Keratinocyte (primary cell): ENCODE measurements at regions not wholly inside any gene's neighbourhood (a gene's known extent, or its start where the extent isn't known, plus 50 kb on each side); places are given as distances from the start of the nearest gene placed in this dataset.

ENCODE experiments used
- DNase-seq: peaks from one replicate; pipeline ENCODE4 v3.0.0-alpha.2; 2011; ENCODE audit warnings: low read depth, missing footprints, low spot score
- FAIRE-seq: peaks from 2 replicates; lab custom pipeline; 2011; peaks lifted over from hg19 to GRCh38; lab: Jason Lieb, UNC
- H2AFZ ChIP-seq: 2 replicates; pipeline ENCODE4 v1.6.0; 2012; ENCODE audit warnings: low read length, control low read depth, inconsistent platforms; ENCODE audit not compliant: control insufficient read depth
- H3K27ac ChIP-seq: 2 replicates; pipeline ENCODE4 v1.5.1; 2011; ENCODE audit warnings: low read length; ENCODE audit not compliant: control insufficient read depth, insufficient read depth
- H3K27me3 ChIP-seq: 3 replicates; pipeline ENCODE4 v1.6.0; 2011; ENCODE audit warnings: low read length; ENCODE audit not compliant: control insufficient read depth, insufficient read depth; ENCODE audit errors: extremely low read depth
- H3K36me3 ChIP-seq, 2 experiments: 2 replicates in 1 of 2; 3 replicates in 1 of 2; pipeline ENCODE4 v1.5.1; 2011; ENCODE audit warnings: low read length in 2 of 2, mild to moderate bottlenecking in 1 of 2; ENCODE audit not compliant: control insufficient read depth in 2 of 2, insufficient read depth in 2 of 2; ENCODE audit errors: extremely low read depth in 1 of 2
- H3K4me1 ChIP-seq: 3 replicates; pipeline ENCODE4 v1.5.1; 2011; ENCODE audit warnings: low read length; ENCODE audit not compliant: control insufficient read depth, insufficient read depth; ENCODE audit errors: extremely low read depth
- H3K4me2 ChIP-seq: 3 replicates; pipeline ENCODE4 v1.6.0; 2011; ENCODE audit warnings: low read depth, low read length; ENCODE audit not compliant: control insufficient read depth, insufficient read depth; ENCODE audit errors: extremely low read depth
- H3K4me3 ChIP-seq, 3 experiments: fragments of 200-600 bp in 1 of 3; sonication (generic) in 1 of 3; 2 replicates in 2 of 3; 3 replicates in 1 of 3; pipeline ENCODE4 v1.5.1; 2011 to 2016; ENCODE audit warnings: low read length in 3 of 3, mild to moderate bottlenecking in 3 of 3, control low read depth in 2 of 3, inconsistent platforms in 1 of 3, low read depth in 1 of 3, mixed read lengths in 1 of 3, mixed run types in 1 of 3, moderate library complexity in 1 of 3; ENCODE audit not compliant: control insufficient read depth in 2 of 3, insufficient read depth in 2 of 3; ENCODE audit errors: extremely low read depth in 1 of 3
- H3K79me2 ChIP-seq: 2 replicates; pipeline ENCODE4 v1.6.0; 2012; ENCODE audit warnings: low read length; ENCODE audit not compliant: control insufficient read depth, insufficient read depth
- H3K9ac ChIP-seq: 3 replicates; pipeline ENCODE4 v1.6.0; 2011; ENCODE audit warnings: low read length; ENCODE audit not compliant: control insufficient read depth, insufficient read depth; ENCODE audit errors: extremely low read depth
- H3K9me1 ChIP-seq: 3 replicates; pipeline ENCODE4 v1.6.0; 2011; ENCODE audit warnings: low read length; ENCODE audit not compliant: control insufficient read depth, insufficient read depth; ENCODE audit errors: extremely low read depth
- H3K9me3 ChIP-seq: 2 replicates; pipeline ENCODE4 v1.5.1; 2012; ENCODE audit warnings: low read depth, low read length; ENCODE audit not compliant: control insufficient read depth
- H4K20me1 ChIP-seq: 3 replicates; pipeline ENCODE4 v1.6.0; 2011; ENCODE audit warnings: low read length; ENCODE audit not compliant: control insufficient read depth, insufficient read depth; ENCODE audit errors: extremely low read depth
- CTCF ChIP-seq, 3 experiments: IDR thresholded peaks in 1 of 3; conservative IDR thresholded peaks in 1 of 3; optimal IDR thresholded peaks in 1 of 3; 2 replicates in 2 of 3; 3 replicates in 1 of 3; pipeline versions ENCODE3 to v1.5.1; 2011; ENCODE audit warnings: low read length in 3 of 3, mild to moderate bottlenecking in 3 of 3, moderate library complexity in 2 of 3, control low read depth in 1 of 3, inconsistent platforms in 1 of 3; ENCODE audit not compliant: insufficient read depth in 2 of 3; ENCODE audit errors: extremely low read depth in 1 of 3
- EZH2 ChIP-seq: IDR thresholded peaks from one replicate; pipeline ENCODE4 v1.6.1; 2012; ENCODE audit warnings: inconsistent platforms, mild to moderate bottlenecking, low read length, moderate library complexity
- dilution Hi-C: fragments of 300-500 bp; cut with MboI; formaldehyde crosslinking; loops from one replicate; pipeline ENCODE4 v1.7.0; 2020; ENCODE audit warnings: low sequenced_read_pairs; ENCODE audit not compliant: extremely low pct_ligation_motif_present

DNA sequence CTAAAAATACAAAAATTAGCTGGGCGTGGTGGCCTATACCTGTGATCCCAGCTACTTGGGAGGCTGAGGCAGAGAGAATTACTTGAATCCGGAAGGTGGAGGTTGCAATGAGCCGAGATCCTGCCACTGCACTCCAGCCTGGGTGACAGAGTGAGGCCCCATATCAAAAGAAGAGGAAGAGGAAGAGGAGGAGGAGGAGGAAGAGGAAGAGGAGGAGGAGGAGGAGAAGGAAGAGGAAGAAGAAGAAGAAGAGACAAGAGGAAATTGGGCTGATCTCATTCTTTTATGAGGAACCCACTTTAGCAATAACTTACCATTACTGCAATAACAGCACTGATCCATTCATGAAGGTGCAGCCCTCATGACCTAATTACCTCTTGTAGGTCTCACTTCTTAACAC, 138.9 kb upstream of the GIMD1 start:
- no peak for FAIRE-seq
- dilution Hi-C loops, result no loop called here
- H3K27ac ChIP-seq, result no peak overlapping the region
- no peaks in the 10 kb centered on the region for H3K9me3 ChIP-seq
- no peaks in the 10 kb centered on the region for H4K20me1 ChIP-seq
- no peak overlapping the region for H3K4me2 ChIP-seq
- TF ChIP-seq EZH2 (no peak), CTCF (optimal IDR thresholded peaks at IDR 0.05 in 1 of 3, IDR thresholded peaks at IDR 0.05 in 1 of 3, conservative IDR thresholded peaks at IDR 0.05 in 1 of 3; ENCODE audit: extremely low read depth in 1 of 3, insufficient read depth in 2 of 3, low read length in 3 of 3) (no peak)
- no peak overlapping the region for H3K4me3 ChIP-seq
- no peaks in the 10 kb centered on the region for H3K79me2 ChIP-seq
- H3K9ac ChIP-seq, result no peak overlapping the region
- no peak for DNase-seq
- no peaks in the 10 kb centered on the region for H3K4me1 ChIP-seq
- H3K36me3 ChIP-seq, result no peaks in the 10 kb centered on the region
- H2AFZ ChIP-seq, result no peak overlapping the region
- H3K27me3 ChIP-seq, result no peaks in the 10 kb centered on the region
- H3K9me1 ChIP-seq, result no peaks in the 10 kb centered on the region

GRCh38 chr4:106503116-106504050, 134.8 kb upstream of the GIMD1 start:
- DNase-seq, result no peak
- dilution Hi-C loops, result no loop called here

More at GRCh38 chr4:106503116-106504050, 134.8 kb upstream of the GIMD1 start:
- no peak for TF ChIP-seq EZH2
- no peak for TF ChIP-seq CTCF (optimal IDR thresholded peaks at IDR 0.05 in 1 of 3, IDR thresholded peaks at IDR 0.05 in 1 of 3, conservative IDR thresholded peaks at IDR 0.05 in 1 of 3; ENCODE audit: extremely low read depth in 1 of 3, insufficient read depth in 2 of 3, low read length in 3 of 3)
- H4K20me1 ChIP-seq, result no peaks in the 10 kb centered on the region
- no peaks in the 10 kb centered on the region for H3K9me1 ChIP-seq
- no peak overlapping the region for H3K4me2 ChIP-seq
- no peaks in the 10 kb centered on the region for H3K9me3 ChIP-seq
- H3K9ac ChIP-seq, result no peak overlapping the region
- H3K27me3 ChIP-seq, result no peaks in the 10 kb centered on the region
- peaks cover 2% of the 10 kb centered on the region for H3K4me1 ChIP-seq
- H2AFZ ChIP-seq, result no peak overlapping the region
- H3K27ac ChIP-seq, result no peak overlapping the region
- no peaks in the 10 kb centered on the region for H3K36me3 ChIP-seq
- FAIRE-seq, result no peak
- H3K4me3 ChIP-seq, result no peak overlapping the region
- no peaks in the 10 kb centered on the region for H3K79me2 ChIP-seq
